ENCODE measurements at regions not wholly inside any gene's neighbourhood (a gene's known extent, or its start where the extent isn't known, plus 50 kb on each side); places are given as distances from the start of the nearest gene placed in this dataset.

- no peak overlapping the region for H3K4me3 Mint-ChIP-seq (ENCODE audit: low read depth)
- H3K36me3 Mint-ChIP-seq (ENCODE audit: insufficient read depth), result no peaks in the 10 kb centered on the region
- no peaks in the 10 kb centered on the region for H3K4me1 Mint-ChIP-seq (ENCODE audit: low read depth)
- TF ChIP-seq, protein P1, sequence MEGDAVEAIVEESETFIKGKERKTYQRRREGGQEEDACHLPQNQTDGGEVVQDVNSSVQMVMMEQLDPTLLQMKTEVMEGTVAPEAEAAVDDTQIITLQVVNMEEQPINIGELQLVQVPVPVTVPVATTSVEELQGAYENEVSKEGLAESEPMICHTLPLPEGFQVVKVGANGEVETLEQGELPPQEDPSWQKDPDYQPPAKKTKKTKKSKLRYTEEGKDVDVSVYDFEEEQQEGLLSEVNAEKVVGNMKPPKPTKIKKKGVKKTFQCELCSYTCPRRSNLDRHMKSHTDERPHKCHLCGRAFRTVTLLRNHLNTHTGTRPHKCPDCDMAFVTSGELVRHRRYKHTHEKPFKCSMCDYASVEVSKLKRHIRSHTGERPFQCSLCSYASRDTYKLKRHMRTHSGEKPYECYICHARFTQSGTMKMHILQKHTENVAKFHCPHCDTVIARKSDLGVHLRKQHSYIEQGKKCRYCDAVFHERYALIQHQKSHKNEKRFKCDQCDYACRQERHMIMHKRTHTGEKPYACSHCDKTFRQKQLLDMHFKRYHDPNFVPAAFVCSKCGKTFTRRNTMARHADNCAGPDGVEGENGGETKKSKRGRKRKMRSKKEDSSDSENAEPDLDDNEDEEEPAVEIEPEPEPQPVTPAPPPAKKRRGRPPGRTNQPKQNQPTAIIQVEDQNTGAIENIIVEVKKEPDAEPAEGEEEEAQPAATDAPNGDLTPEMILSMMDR (IDR thresholded peaks at IDR 0.05; ENCODE audit: unreplicated experiment), result no peak
- DNase-seq (ENCODE audit: low spot score, unreplicated experiment), result no peak
- H3K27ac Mint-ChIP-seq, result no peak overlapping the region
- H3K27me3 Mint-ChIP-seq, result no peaks in the 10 kb centered on the region
- H3K9me3 Mint-ChIP-seq (ENCODE audit: low read depth), result no peaks in the 10 kb centered on the region
These were observed 898.3 kb upstream of the NEGR1 start for GRCh38 chr1:73180397-73181189.

DNA sequence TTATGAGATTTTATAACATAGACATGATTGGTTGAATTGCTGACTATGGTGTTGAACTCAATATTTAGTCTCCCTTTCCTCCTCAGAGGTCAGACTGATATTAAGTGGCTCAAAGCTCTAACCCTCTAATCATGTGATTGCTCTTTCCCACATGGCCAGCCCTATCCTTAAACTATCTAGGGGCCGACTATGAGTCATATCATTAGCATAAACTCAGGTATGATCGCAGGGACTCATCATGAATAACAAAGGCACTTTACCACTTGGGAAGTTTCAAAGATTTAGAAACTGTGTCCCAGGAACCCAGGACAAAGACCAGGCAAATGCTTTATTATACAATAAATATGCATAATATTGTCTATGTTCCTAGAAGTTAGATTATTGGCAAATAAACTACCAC is 894.6 kb upstream of the NEGR1 start:
- no peak for DNase-seq (ENCODE audit: low spot score, unreplicated experiment)
- Mint-ChIP-seq H3K27me3 (no peaks in the 10 kb centered on the region), H3K4me1 (ENCODE audit: low read depth) (no peaks in the 10 kb centered on the region), H3K27ac (no peak overlapping the region), H3K36me3 (ENCODE audit: insufficient read depth) (no peaks in the 10 kb centered on the region), H3K4me3 (ENCODE audit: low read depth) (no peak overlapping the region), H3K9me3 (ENCODE audit: low read depth) (no peaks in the 10 kb centered on the region)
- TF ChIP-seq, protein P1 (IDR thresholded peaks at IDR 0.05; ENCODE audit: unreplicated experiment), result no peak

DNA sequence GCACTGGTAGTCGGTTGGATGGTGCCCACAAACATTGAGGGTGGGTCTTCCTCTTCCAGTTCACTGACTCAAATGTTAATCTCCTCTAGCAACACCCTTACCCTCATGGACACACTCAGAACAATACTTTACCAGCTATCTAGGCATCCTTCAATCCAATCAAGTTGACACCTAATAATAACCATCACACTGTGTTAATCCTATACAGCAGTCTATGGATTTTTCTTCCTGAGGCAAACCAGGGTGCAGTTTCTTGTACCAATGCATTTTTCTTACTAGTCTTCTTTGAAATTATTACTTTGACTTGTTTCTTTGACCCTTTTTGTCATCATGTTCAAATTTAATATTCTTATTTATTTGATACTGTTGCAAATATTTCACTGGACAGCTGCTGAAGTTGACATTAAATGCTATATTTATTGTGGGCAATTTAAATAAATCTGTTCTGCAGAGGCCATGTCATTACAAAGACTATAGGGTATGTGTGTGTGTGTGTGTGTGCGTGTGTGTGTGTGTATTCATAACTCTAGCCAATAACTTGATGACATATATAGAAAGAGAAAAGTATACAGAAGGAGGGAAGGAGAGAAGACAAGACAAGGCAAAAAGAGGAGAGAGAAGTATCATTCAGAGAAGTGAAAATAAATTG is 884.8 kb upstream of the NEGR1 start:
- Mint-ChIP-seq H3K36me3 (ENCODE audit: insufficient read depth) (no peaks in the 10 kb centered on the region), H3K4me1 (ENCODE audit: low read depth) (no peaks in the 10 kb centered on the region), H3K27me3 (no peaks in the 10 kb centered on the region), H3K9me3 (ENCODE audit: low read depth) (no peaks in the 10 kb centered on the region), H3K4me3 (ENCODE audit: low read depth) (no peak overlapping the region), H3K27ac (no peak overlapping the region)
- TF ChIP-seq, protein P1 (IDR thresholded peaks at IDR 0.05; ENCODE audit: unreplicated experiment), result no peak
- DNase-seq (ENCODE audit: low spot score, unreplicated experiment), result no peak

DNA sequence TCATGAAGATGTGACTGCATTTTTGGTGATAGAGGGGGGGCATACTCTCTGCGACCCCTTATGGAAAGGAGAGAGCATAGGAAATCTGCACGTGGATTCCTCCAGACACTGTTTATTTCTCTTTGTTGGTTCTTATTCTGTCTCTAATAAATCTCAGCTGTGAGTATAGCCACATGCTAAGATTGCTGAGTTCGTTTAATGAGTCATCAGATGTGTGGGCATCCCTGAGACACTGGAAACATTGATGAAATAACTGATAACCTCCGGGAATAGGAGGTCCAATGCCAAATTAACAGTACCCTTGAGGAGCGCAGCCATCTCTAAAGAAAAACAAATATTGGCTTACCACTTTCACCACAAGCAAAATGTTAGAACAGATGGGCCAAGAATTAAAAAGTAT is 880.2 kb upstream of the NEGR1 start:
- Mint-ChIP-seq H3K36me3 (ENCODE audit: insufficient read depth) (no peaks in the 10 kb centered on the region), H3K4me1 (ENCODE audit: low read depth) (no peaks in the 10 kb centered on the region), H3K27ac (no peak overlapping the region), H3K27me3 (no peaks in the 10 kb centered on the region), H3K9me3 (ENCODE audit: low read depth) (no peaks in the 10 kb centered on the region), H3K4me3 (ENCODE audit: low read depth) (no peak overlapping the region)
- TF ChIP-seq, protein P1 (IDR thresholded peaks at IDR 0.05; ENCODE audit: unreplicated experiment), result no peak
- DNase-seq (ENCODE audit: low spot score, unreplicated experiment), result no peak

GRCh38 chr1:73161418-73161817 is 879.1 kb upstream of the NEGR1 start:
- no peak overlapping the region for H3K4me3 Mint-ChIP-seq (ENCODE audit: low read depth)
- TF ChIP-seq, protein P1 (IDR thresholded peaks at IDR 0.05; ENCODE audit: unreplicated experiment), result no peak
- no peaks in the 10 kb centered on the region for H3K27me3 Mint-ChIP-seq
- no peaks in the 10 kb centered on the region for H3K36me3 Mint-ChIP-seq (ENCODE audit: insufficient read depth)
- DNase-seq (ENCODE audit: low spot score, unreplicated experiment), result no peak
- no peaks in the 10 kb centered on the region for H3K4me1 Mint-ChIP-seq (ENCODE audit: low read depth)
- peak overlapping the region; percentile 71 for H3K27ac Mint-ChIP-seq
- H3K9me3 Mint-ChIP-seq (ENCODE audit: low read depth), result no peaks in the 10 kb centered on the region
